ENCODE measurements at regions not wholly inside any gene's neighbourhood (a gene's known extent, or its start where the extent isn't known, plus 50 kb on each side); places are given as distances from the start of the nearest gene placed in this dataset.

DNA sequence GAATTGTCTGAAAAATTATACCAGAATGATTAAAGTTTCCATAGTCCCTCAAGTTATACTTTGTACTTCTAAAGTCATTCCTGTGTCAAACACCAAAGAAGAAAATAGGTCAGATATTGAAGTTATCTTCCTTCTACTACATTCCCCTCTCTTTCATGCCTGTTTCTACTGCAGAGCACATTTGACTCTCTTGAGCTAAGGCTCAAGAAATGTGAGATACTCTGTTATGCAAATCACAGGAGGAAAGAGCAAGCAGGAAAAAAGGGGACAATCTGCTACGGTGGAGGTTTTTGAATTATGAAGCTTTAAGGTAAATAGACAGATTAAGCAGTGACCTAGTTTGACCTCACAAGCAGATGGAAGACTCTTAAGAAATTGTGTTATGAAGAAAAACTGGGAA is 198.9 kb upstream of the LDB2 start:
- TF ChIP-seq, protein P1, sequence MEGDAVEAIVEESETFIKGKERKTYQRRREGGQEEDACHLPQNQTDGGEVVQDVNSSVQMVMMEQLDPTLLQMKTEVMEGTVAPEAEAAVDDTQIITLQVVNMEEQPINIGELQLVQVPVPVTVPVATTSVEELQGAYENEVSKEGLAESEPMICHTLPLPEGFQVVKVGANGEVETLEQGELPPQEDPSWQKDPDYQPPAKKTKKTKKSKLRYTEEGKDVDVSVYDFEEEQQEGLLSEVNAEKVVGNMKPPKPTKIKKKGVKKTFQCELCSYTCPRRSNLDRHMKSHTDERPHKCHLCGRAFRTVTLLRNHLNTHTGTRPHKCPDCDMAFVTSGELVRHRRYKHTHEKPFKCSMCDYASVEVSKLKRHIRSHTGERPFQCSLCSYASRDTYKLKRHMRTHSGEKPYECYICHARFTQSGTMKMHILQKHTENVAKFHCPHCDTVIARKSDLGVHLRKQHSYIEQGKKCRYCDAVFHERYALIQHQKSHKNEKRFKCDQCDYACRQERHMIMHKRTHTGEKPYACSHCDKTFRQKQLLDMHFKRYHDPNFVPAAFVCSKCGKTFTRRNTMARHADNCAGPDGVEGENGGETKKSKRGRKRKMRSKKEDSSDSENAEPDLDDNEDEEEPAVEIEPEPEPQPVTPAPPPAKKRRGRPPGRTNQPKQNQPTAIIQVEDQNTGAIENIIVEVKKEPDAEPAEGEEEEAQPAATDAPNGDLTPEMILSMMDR (conservative IDR thresholded peaks at IDR 0.05 in 1 of 2, IDR thresholded peaks at IDR 0.05 in 1 of 2; ENCODE audit: extremely low read depth in 1 of 2, insufficient read depth in 1 of 2, low read depth in 1 of 2, low read length in 2 of 2) = no peak
- TF ChIP-seq EZH2 (IDR thresholded peaks at IDR 0.05; ENCODE audit: borderline replicate concordance, low read length) = no peak

Data from mammary epithelial cell (primary cell).